ENCODE measurements at regions not wholly inside any gene's neighbourhood (a gene's known extent, or its start where the extent isn't known, plus 50 kb on each side); places are given as distances from the start of the nearest gene placed in this dataset.

DNA sequence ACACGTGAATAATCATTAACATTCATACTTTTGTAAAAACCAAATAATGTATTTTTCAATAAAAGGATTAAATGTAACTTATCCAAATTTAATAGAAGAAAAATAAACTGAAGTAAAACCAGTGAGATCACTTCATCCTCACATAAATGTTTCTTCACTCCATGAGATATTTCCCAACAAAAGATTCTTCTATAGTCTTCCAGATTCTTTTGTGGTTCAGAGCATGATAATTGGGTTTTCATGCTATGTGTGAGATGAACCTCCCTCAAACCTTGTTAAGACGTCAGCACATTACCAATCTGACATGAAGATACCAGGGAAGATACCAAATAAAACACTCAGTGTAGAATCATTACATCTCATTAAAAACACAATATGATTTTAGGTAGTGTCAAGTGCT, 62.9 kb upstream of the OXGR1 start:
- DNase-seq (ENCODE audit: low read depth in 2 of 3, low spot score in 2 of 3) = no peak

DNA sequence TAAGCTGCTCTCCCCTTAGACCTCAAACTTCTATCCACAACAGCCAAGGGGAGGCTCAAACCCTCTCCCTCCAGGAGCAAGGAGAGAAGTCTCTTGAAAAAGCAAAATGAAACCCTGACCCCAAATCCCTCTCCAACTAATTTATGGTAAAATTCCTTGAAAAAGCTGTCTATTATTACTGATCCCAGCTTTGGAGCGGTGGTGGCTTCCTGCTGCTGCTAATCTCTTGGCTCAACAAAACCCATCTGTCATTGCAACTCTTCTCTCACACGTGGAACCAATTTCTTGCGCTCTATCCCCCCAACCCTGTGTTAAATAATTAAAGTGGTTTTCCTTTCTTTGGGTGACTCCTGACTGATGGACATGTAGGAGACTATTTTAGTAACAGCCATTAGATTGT, 64.1 kb upstream of the OXGR1 start:
- DNase-seq (ENCODE audit: low read depth in 2 of 3, low spot score in 2 of 3) = no peak

DNA sequence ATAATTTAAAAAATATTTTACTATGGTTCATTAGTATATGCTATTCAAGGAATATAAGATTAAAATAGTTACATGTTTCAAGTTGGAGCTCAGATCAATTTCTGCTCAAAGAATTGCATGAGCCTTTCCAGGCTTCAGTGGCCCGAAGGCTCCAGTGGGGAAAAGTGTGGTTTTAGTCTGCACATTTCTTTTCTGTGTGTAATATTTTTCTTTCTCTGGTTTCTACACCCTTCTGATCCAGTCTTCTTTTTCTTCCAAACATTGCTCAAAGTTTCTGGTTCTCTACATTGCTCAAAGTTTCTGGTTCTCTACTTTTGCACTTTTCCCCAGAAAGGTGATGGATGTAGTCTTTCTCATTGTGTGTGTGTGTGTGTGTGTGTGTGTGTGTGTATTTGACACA, 64.7 kb upstream of the OXGR1 start:
- no peak for DNase-seq (ENCODE audit: low read depth in 2 of 3, low spot score in 2 of 3)

- DNase-seq (ENCODE audit: low read depth in 2 of 3, low spot score in 2 of 3) = no peak
These were observed 73.0 kb upstream of the OXGR1 start for GRCh38 chr13:97067017-97067895.

DNA sequence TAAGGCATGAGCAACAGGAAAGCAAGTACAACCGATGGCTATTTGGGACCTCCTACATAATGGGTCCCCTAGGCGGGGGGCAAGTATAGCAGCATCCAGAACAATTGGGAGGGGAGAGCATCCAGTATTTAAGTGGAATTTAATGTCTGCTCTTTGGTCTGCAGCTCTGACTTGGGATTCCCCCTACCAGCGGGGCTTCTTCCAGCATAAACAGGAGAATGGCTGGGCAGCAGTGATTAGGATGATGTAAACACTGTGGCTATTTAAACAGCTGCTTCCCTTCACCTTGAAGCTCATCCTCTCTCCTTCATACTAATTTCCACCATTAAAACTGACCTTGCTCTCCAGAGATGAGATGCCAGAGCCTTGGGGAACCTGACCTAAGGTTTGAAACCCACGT, 73.9 kb upstream of the OXGR1 start:
- DNase-seq (ENCODE audit: low read depth in 2 of 3, low spot score in 2 of 3) = no peak

DNA sequence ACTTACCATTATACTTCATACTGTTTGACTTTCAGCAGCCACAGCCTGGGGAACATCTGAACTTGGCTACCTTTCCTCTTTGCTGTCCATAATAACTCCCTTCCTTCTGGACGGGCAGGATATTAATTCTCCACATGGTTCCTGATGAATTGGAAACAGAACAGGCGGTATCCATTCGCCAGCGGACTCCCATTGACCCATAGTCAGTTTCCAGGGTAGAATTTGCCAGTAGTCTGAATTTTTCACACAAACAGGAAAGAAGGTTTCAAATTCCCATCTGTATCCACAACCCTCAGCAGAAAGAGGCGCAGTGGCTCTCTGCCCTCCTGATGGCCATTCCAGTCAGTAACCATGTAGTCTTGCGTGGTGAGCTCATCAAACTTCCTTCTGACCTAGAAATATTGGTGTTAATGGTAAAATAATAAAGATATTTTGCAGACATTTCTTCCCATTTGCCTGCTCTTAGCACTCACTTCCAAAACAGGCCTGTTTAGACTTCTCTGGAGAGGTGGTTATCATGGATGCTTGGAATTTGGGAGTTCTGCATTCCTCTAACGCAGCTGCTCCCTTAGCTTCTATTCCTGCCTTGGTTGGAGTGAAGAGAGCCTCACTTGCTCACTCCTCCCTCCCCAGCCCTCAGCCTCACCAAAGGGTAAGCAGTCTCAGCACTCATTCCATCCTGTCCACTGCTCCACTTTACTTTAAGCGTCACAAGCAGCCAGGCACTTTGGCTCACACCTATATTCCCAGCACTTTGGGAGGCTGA, 75.0 kb upstream of the OXGR1 start:
- no peak for DNase-seq (ENCODE audit: low read depth in 2 of 3, low spot score in 2 of 3)

DNA sequence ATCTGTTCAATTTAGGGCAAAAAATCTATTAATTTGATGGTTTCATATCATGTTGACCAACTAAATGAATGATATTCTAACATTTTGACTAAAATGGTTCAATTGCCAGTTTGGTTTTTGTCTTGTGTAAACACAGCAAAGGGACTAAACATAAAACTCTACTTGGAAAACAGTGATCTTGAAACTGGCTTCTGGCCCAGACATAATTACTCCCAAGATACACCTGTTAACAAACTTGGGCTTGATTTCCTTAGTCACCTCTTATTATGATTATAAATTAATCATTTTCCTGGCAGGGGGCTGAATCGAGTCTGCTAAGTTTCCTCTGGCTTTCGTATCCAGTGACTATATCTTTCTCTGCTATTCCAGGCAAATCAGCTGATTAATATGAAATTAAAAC, 78.0 kb upstream of the OXGR1 start:
- DNase-seq (ENCODE audit: low read depth in 2 of 3, low spot score in 2 of 3) = no peak

DNA sequence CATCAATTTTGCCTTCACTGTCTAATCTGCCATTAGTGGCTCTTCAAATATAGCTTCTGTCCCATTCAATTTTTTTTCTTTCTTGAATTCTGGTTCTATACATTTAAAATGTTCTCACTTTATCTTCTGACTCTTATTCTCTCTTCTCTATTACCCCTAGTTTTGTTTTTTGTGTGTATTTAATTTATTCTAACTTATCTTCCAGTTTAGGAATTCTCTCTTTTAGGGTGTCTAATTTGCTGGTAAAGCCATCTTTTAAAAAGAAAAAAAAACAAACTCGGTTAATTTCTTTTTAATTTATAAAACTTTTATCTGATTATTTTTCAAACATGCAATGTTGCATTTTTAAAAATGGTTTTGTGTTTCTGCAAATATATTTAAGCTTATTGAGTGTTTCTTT, 80.3 kb upstream of the OXGR1 start:
- DNase-seq (ENCODE audit: low read depth in 2 of 3, low spot score in 2 of 3) = no peak

- peak in 1 of 3 donors; percentile 9 for DNase-seq (ENCODE audit: low read depth in 2 of 3, low spot score in 2 of 3)
These were observed 82.6 kb upstream of the OXGR1 start for GRCh38 chr13:97076898-97077297.

- no peak for DNase-seq (ENCODE audit: low read depth in 2 of 3, low spot score in 2 of 3)
These were observed 83.1 kb upstream of the OXGR1 start for GRCh38 chr13:97077341-97077740.

- DNase-seq (ENCODE audit: low read depth in 2 of 3, low spot score in 2 of 3) = no peak
These were observed 85.5 kb upstream of the OXGR1 start for GRCh38 chr13:97079726-97080125.

DNA sequence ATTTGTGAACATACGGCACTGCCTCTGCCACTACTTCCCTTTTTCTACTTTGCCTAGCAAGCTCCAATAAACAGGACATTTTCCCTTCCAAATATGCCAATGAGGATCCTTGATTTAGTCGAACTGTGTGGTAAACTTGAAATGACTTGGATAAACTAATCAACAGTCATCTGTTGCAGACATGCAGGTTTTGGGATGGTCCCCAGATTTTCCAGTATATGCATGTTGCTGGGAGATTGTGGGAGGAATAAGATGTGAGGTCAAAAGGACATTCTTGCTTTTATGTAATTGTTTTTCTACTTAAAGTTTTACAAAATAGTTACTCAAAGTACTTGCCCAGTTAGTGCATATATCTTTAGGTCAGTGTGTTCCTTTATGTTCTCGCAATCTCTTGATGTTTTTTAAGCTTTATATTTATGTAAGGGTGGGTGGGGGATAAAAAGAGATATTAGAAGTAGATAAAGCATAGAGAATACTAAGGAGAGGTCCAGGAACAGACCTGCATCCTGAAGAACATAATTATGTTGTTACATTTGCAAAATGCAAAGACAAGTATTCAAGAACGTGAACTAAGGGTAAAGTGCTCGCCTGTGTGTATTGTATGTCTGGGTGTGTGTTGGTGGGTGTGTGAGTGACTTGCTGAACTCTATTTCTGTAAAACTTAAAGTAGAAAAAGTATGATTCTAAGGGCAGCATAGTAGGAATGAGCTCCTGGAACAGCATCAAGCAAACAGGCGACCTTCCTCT, 88.4 kb upstream of the OXGR1 start:
- DNase-seq (ENCODE audit: low read depth in 2 of 3, low spot score in 2 of 3) = no peak

GRCh38 chr13:97091196-97091595, 96.9 kb upstream of the OXGR1 start:
- DNase-seq (ENCODE audit: low read depth in 2 of 3, low spot score in 2 of 3) = peak in 1 of 3 donors; percentile 29

- DNase-seq (ENCODE audit: low read depth in 2 of 3, low spot score in 2 of 3) = no peak
These were observed 106.5 kb upstream of the OXGR1 start for GRCh38 chr13:97100821-97101220.

DNA sequence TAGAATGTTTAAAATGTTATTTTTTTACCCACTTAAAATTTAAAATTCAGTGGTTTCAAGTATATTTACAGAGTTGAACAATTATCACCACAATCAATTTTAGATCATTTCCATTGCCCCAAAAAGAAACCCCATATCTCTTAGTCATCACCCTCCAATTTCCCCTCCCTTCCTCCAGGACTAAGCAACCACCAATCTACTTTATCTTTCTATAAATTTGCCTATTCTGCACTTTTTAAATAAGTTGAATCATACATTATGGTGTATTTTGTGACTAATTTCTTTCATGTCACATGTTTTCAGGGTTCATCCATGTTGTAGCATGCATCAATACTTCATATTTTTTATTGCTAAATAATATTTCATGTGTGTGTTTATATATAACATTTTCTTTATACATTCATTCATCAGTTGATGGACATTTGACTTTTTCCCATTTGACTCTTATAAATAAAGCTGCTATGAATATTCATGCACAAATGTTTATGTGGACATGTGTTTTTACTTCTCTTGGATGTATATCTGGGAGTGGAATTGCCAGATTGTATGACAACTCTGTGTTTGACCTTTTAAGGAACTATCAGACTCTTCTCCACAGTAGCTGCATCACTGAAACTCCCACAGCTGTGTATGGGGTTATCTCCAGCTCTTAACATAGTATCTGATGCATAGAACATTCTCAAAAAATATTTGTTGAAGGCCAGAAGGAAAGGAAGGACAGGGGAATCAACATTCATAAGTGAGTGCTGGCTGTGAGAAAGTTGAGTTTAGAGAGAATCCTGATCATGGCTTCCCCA, 107.8 kb upstream of the OXGR1 start:
- DNase-seq (ENCODE audit: low read depth in 2 of 3, low spot score in 2 of 3) = no peak

- DNase-seq (ENCODE audit: low read depth in 2 of 3, low spot score in 2 of 3) = no peak
These were observed 112.0 kb upstream of the OXGR1 start for GRCh38 chr13:97106323-97106722.

DNA sequence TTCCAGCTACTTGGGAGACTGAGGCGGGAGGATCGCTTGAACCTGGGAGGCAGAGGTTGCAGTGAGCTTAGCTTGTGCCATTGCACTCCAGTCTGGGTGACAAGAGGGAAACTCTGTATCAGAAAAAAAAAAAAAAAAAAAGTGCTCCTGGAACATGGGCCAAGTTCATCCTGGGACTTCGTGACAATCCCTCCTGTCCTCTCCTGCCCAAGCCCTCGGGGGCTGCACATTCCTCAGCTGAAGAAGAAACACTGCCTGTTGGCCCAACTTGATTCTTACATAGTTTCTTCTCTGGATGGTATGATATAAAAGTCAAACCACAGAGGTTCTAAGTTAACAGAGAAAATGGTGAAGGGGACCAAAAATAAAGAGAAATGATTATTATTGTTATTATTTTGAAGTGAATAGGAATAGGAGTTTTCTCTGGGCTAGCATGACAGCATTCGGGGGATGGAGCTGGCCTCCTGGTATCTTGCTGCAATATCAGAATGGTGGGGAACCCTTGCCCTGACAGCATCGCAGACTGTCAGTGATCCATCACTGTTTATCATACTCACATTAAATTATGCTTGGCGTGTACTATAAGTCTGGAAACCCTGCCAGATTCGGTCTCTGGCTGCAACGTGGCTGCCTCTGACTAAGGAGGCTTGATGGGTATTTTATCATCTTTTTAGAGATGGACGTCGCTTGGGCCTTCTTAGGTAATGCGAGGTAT, 113.7 kb upstream of the OXGR1 start:
- no peak for DNase-seq (ENCODE audit: low read depth in 2 of 3, low spot score in 2 of 3)

- peak in 1 of 3 donors; percentile 32 for DNase-seq (ENCODE audit: low read depth in 2 of 3, low spot score in 2 of 3)
These were observed 113.6 kb upstream of the MBNL2 start for GRCh38 chr13:97108530-97108900.

DNA sequence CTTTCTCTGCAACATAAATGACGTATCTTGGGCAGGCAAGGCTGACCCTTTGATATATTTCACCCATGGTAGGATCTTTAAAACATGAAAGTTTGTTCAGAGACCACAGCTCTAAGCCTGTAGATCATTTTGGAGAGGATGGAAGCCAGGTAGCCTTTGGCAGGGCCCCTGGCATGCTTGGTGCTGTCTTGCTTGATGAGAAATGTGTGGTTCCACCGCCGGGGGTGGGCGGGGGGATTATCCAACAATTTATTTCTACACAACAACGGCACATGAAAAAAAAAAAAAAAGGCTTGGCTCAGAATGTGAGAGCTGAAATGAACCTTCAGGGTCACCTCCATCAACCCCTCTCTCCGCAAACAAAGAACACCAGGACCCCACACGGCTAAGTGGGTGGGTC, 112.9 kb upstream of the MBNL2 start:
- DNase-seq (ENCODE audit: low read depth in 2 of 3, low spot score in 2 of 3) = no peak
